Vagina (tissue), 2 donors: ENCODE measurements at regions not wholly inside any gene's neighbourhood (a gene's known extent, or its start where the extent isn't known, plus 50 kb on each side); places are given as distances from the start of the nearest gene placed in this dataset.

Source experiments
- POLR2A ChIP-seq, 2 donors: fragments of 450-650 bp; IDR thresholded peaks; one replicate each; pipeline ENCODE4 v1.6.1; 2017; ENCODE audit warnings: antibody characterized with exemption in 2 of 2, mild to moderate bottlenecking in 2 of 2, moderate library complexity in 2 of 2
- POLR2AphosphoS5 ChIP-seq, 2 donors: sonication (generic); formaldehyde crosslinking; IDR thresholded peaks; one replicate each; pipeline ENCODE4 v1.9.0; 2017; ENCODE audit warnings: antibody characterized with exemption in 2 of 2, mild to moderate bottlenecking in 2 of 2, low read depth in 1 of 2; ENCODE audit not compliant: insufficient read depth in 1 of 2
- TF ChIP-seq, protein P1 (sequence below), 3 experiments: fragments of 450-650 bp in 2 of 3; fragments of 200-600 bp in 1 of 3; sonication (generic) in 1 of 3; IDR thresholded peaks; one replicate each; pipeline ENCODE4 v1.5.1; 2017 to 2019; ENCODE audit warnings: antibody characterized with exemption in 3 of 3, mild to moderate bottlenecking in 2 of 3, moderate library complexity in 2 of 3

DNA sequence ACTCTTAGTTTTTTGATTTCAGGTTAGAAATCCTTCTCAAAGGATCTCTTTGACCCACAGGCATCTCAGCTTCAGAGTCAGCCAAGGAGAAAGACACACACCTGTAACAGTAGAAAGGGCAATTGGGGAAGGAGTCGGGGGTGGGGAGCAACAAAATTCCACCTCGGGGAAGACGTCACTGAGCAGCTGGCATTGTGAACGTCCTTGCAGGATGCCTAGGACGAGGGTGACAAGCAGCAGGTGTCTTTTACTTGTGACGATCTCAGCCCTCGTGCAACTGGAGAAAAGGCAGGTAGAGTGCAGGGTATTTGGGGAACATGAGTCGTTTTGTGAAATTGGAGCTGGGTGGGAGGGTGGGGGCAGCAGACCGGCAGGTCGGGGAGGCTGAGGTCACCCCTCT lies 627.0 kb downstream of the ACTR3B start:
- TF ChIP-seq, protein P1, sequence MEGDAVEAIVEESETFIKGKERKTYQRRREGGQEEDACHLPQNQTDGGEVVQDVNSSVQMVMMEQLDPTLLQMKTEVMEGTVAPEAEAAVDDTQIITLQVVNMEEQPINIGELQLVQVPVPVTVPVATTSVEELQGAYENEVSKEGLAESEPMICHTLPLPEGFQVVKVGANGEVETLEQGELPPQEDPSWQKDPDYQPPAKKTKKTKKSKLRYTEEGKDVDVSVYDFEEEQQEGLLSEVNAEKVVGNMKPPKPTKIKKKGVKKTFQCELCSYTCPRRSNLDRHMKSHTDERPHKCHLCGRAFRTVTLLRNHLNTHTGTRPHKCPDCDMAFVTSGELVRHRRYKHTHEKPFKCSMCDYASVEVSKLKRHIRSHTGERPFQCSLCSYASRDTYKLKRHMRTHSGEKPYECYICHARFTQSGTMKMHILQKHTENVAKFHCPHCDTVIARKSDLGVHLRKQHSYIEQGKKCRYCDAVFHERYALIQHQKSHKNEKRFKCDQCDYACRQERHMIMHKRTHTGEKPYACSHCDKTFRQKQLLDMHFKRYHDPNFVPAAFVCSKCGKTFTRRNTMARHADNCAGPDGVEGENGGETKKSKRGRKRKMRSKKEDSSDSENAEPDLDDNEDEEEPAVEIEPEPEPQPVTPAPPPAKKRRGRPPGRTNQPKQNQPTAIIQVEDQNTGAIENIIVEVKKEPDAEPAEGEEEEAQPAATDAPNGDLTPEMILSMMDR (IDR thresholded peaks at IDR 0.05): no peak
- TF ChIP-seq POLR2AphosphoS5 (IDR thresholded peaks at IDR 0.05; ENCODE audit: insufficient read depth in 1 of 2, low read depth in 1 of 2): no peak
- TF ChIP-seq POLR2A (IDR thresholded peaks at IDR 0.05): no peak
